ENCODE measurements at regions not wholly inside any gene's neighbourhood (a gene's known extent, or its start where the extent isn't known, plus 50 kb on each side); places are given as distances from the start of the nearest gene placed in this dataset.

DNA sequence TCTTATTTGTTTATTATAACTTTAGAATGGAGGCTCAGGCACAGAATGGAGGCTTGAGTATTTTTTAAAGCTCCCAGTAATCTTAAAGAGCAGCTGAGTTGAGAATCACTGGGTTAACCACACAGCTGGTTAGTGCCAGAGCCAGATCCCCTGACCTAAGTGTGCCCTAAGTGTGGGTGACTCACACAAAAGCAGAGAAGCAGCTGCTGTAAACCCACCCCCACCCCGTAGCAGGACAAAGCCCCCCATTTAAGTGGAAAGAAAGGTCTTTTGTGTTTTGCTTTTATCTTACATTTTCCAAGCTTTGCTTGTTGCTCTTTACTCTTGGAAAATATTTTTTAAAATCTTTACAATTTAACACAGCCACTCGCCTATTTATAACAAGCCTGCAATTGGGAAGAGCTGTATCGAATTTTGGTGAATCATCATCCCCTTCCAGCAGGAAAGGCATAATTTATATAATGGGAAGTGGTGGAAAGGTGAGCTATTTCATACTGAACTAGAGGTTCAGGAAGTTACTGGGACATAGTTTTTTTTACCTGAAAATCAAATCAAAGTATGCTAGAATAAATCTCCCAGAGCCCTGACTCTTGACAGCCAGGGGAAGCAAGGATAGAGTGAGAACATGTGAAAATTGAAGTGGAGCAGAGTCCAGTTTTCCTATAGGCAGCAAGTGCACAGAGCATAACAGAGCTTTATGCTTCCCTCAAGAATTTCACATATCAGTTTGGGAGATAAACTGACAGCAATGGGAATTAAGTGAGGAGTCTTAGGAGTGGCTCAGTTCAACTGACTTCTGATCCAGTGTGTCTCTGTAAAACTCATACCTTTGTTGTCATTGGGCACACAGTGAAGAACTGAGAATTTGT lies 405.7 kb downstream of the AASDHPPT start:
- H3K27me3 ChIP-seq (ENCODE audit: control insufficient read depth, low read length) = no peaks in the 10 kb centered on the region
- no peaks in the 10 kb centered on the region for H3K79me2 ChIP-seq (ENCODE audit: control insufficient read depth, low read length)
- no peak overlapping the region for H3K4me3 ChIP-seq (ENCODE audit: low read length)
- no peaks in the 10 kb centered on the region for H3K4me1 ChIP-seq (ENCODE audit: control insufficient read depth, low read length)
- H4K20me1 ChIP-seq (ENCODE audit: control insufficient read depth, insufficient read depth, low read depth, low read length) = no peaks in the 10 kb centered on the region
- no peaks in the 10 kb centered on the region for H3K9me3 ChIP-seq (ENCODE audit: control insufficient read depth, insufficient read depth, low read length)
- TF ChIP-seq, protein P1, sequence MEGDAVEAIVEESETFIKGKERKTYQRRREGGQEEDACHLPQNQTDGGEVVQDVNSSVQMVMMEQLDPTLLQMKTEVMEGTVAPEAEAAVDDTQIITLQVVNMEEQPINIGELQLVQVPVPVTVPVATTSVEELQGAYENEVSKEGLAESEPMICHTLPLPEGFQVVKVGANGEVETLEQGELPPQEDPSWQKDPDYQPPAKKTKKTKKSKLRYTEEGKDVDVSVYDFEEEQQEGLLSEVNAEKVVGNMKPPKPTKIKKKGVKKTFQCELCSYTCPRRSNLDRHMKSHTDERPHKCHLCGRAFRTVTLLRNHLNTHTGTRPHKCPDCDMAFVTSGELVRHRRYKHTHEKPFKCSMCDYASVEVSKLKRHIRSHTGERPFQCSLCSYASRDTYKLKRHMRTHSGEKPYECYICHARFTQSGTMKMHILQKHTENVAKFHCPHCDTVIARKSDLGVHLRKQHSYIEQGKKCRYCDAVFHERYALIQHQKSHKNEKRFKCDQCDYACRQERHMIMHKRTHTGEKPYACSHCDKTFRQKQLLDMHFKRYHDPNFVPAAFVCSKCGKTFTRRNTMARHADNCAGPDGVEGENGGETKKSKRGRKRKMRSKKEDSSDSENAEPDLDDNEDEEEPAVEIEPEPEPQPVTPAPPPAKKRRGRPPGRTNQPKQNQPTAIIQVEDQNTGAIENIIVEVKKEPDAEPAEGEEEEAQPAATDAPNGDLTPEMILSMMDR (IDR thresholded peaks at IDR 0.05; ENCODE audit: low read depth, low read length, poor library complexity, severe bottlenecking) = no peak
- no peak for TF ChIP-seq EZH2phosphoT487 (IDR thresholded peaks at IDR 0.05; ENCODE audit: borderline replicate concordance, low read length)
- H3K4me2 ChIP-seq (ENCODE audit: low read length) = no peak overlapping the region
- H3K27ac ChIP-seq (ENCODE audit: low read depth, low read length) = no peak overlapping the region
- H3F3A ChIP-seq (ENCODE audit: control insufficient read depth, insufficient read depth) = no peaks in the 10 kb centered on the region
- H3K9me2 ChIP-seq (replicated peaks; ENCODE audit: control insufficient read depth, low read length) = no peaks in the 10 kb centered on the region
- no peaks in the 10 kb centered on the region for H3K36me3 ChIP-seq (ENCODE audit: control insufficient read depth, low read length)

DNA sequence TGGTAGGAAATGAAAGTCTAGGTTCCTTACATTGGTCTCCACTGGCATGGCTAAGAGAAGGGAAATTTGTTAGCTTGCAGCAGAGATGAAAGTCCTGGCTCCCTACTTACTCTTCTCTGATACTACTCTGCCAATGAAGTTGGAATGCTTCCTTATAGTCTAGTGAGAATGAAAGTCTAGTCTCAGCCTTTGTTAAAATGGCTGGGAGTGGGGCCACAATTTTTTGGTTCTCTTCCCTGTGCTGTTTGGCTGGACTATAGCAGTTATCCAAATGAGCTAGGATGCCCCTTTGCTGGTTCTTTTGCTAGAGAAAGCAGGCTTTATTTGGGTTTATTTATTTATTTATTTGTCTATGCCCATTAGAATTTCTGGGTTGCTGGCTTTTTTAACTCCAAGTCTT lies 414.3 kb downstream of the AASDHPPT start:
- TF ChIP-seq, protein P1 (IDR thresholded peaks at IDR 0.05; ENCODE audit: low read depth, low read length, poor library complexity, severe bottlenecking) = no peak
- TF ChIP-seq EZH2phosphoT487 (IDR thresholded peaks at IDR 0.05; ENCODE audit: borderline replicate concordance, low read length) = no peak
- no peaks in the 10 kb centered on the region for H3K4me1 ChIP-seq (ENCODE audit: control insufficient read depth, low read length)
- no peaks in the 10 kb centered on the region for H4K20me1 ChIP-seq (ENCODE audit: control insufficient read depth, insufficient read depth, low read depth, low read length)
- no peaks in the 10 kb centered on the region for H3K27me3 ChIP-seq (ENCODE audit: control insufficient read depth, low read length)
- no peak overlapping the region for H3K27ac ChIP-seq (ENCODE audit: low read depth, low read length)
- no peaks in the 10 kb centered on the region for H3K36me3 ChIP-seq (ENCODE audit: control insufficient read depth, low read length)
- H3K4me2 ChIP-seq (ENCODE audit: low read length) = no peak overlapping the region
- no peaks in the 10 kb centered on the region for H3K9me3 ChIP-seq (ENCODE audit: control insufficient read depth, insufficient read depth, low read length)
- no peak overlapping the region for H3K4me3 ChIP-seq (ENCODE audit: low read length)
- H3K9me2 ChIP-seq (replicated peaks; ENCODE audit: control insufficient read depth, low read length) = no peaks in the 10 kb centered on the region
- no peaks in the 10 kb centered on the region for H3K79me2 ChIP-seq (ENCODE audit: control insufficient read depth, low read length)
- no peaks in the 10 kb centered on the region for H3F3A ChIP-seq (ENCODE audit: control insufficient read depth, insufficient read depth)

DNA sequence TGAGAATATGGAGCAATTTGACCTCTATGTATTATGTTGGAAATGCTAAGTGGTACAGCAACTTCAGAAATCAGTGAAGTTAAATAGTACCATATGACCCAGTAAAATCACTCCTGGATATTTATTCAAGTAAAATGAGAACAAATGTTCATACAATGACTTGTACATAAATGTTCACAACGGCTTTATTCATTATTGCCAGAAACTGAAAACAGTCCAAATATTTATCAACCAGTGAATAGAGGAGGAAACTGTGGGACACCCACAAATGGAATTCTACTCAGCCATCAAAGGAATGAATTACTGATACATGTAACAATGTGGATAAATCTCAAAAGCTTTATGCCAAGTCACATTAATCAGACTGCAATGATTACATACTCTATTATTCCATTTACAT lies 416.3 kb downstream of the AASDHPPT start:
- H3F3A ChIP-seq (ENCODE audit: control insufficient read depth, insufficient read depth) = no peaks in the 10 kb centered on the region
- no peaks in the 10 kb centered on the region for H3K27me3 ChIP-seq (ENCODE audit: control insufficient read depth, low read length)
- no peak overlapping the region for H3K4me3 ChIP-seq (ENCODE audit: low read length)
- no peaks in the 10 kb centered on the region for H3K9me2 ChIP-seq (replicated peaks; ENCODE audit: control insufficient read depth, low read length)
- TF ChIP-seq, protein P1 (IDR thresholded peaks at IDR 0.05; ENCODE audit: low read depth, low read length, poor library complexity, severe bottlenecking) = no peak
- no peak for TF ChIP-seq EZH2phosphoT487 (IDR thresholded peaks at IDR 0.05; ENCODE audit: borderline replicate concordance, low read length)
- H3K36me3 ChIP-seq (ENCODE audit: control insufficient read depth, low read length) = no peaks in the 10 kb centered on the region
- no peaks in the 10 kb centered on the region for H3K79me2 ChIP-seq (ENCODE audit: control insufficient read depth, low read length)
- H3K9me3 ChIP-seq (ENCODE audit: control insufficient read depth, insufficient read depth, low read length) = no peaks in the 10 kb centered on the region
- H4K20me1 ChIP-seq (ENCODE audit: control insufficient read depth, insufficient read depth, low read depth, low read length) = no peaks in the 10 kb centered on the region
- H3K4me1 ChIP-seq (ENCODE audit: control insufficient read depth, low read length) = no peaks in the 10 kb centered on the region
- no peak overlapping the region for H3K4me2 ChIP-seq (ENCODE audit: low read length)
- no peak overlapping the region for H3K27ac ChIP-seq (ENCODE audit: low read depth, low read length)
